GM18907 (cell line): ENCODE measurements at regions not wholly inside any gene's neighbourhood (a gene's known extent, or its start where the extent isn't known, plus 50 kb on each side); places are given as distances from the start of the nearest gene placed in this dataset.
"Not testable (repeated sequence)": the region's sequence is repeated elsewhere in the genome, so short reads cannot be mapped to it uniquely, and the experiment has no call there.

Source experiments
- ATAC-seq: cut with Tn5 transposase; IDR thresholded peaks from one replicate; pipeline ENCODE4 v1.9.1; 2021; ENCODE audit warnings: mild to moderate bottlenecking, moderate library complexity; ENCODE audit not compliant: unreplicated experiment

GRCh38 chr4:79748835-79749234 lies 324.2 kb downstream of the ANTXR2 start:
- ATAC-seq: no peak

DNA sequence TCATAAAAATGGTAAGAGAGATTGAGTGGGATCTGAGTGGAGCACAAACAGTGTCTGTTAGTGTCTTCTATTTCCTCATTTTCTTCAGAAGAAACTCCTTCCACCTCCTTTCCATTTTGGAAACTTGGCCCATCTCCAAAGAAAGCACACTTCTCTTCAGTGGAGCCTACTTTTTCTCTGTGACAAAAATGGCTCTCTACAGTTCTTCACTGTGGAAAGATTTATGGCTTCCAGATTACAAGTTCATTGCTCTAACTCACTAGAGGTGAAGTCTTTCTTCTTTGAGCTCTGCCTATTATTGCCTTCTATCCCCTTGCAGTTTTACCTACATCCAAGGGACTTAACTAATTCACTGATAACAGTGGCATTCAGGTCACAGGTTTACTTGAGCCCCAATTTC lies 325.8 kb downstream of the ANTXR2 start:
- no peak for ATAC-seq

- ATAC-seq: no peak
Measured at GRCh38 chr4:79743014-79743413, 330.0 kb downstream of the ANTXR2 start.

DNA sequence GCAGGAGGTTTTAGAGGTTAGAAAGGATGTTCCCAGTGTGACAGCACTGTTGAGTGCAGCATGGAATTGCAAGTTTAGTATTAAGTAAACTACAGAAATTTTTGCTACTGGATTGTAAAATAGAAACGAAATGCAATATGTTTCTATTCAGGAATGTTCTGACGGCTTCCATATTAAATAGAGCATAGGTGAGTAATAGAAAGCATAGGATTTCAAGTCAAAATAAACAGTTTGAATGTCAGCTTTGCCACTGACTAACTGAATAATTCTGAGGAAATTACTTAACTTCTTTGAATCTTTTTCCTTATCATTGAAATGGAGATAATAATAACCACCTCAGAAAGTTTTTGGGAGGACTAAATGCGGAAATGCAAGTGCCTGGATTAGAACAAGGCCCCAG lies 331.9 kb upstream of the GK2 start:
- no peak for ATAC-seq

DNA sequence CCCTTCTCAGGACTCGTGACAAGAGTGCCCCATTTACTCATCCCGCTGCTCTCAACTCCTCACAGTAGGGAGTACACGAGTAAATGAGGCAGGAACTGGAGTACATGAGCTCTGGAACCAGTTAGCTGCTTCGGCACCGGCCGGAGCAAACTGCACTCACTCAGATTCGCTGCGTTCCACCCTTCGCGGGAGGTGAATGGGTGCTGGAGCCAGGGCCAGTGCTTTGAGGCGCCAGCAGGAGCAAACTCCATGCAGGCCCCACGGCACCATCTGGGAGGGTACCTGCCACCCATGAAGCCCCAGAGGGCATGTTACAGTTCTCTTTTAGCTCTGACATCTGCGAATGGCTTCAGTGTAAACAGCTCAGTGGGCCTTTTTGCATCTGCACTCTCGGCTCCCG lies 315.5 kb upstream of the GK2 start:
- no peak for ATAC-seq

DNA sequence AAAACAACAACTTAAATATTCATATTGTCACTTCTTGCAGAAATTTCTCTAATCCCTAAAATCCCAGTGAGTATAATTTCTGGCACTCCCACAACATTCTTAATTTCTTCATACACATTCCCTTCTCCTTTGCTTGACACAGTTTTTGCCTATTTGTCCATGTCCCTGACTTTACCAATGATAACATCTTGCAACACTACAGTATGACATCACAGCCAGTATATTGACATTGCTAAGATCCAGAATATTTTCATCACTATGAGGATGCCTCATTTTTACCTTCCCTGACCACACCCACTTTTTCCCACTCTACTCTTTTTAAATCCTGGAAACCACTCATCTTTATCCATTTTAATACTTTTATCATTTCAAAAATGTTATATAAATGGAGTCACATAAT lies 292.3 kb upstream of the GK2 start:
- ATAC-seq: no peak

GRCh38 chr4:79697444-79697843 lies 289.4 kb upstream of the GK2 start:
- no peak for ATAC-seq

DNA sequence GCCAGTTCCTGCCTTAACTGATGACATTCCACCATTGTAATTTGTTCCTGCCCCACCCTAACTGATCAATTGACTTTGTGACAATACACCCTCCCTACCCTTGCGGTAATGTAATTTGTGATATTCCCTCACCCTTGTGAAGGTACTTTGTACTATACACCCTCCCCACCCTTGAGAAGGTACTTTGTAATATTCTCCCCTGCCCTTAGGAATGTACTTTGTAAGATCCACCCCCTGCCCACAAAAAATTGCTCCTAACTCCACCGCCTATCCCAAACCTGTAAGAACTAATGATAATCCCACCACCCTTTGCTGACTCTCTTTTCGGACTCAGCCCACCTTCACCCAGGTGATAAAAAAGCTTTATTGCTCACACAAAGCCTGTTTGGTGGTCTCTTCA lies 288.5 kb upstream of the GK2 start:
- ATAC-seq: not testable (repeated sequence)

DNA sequence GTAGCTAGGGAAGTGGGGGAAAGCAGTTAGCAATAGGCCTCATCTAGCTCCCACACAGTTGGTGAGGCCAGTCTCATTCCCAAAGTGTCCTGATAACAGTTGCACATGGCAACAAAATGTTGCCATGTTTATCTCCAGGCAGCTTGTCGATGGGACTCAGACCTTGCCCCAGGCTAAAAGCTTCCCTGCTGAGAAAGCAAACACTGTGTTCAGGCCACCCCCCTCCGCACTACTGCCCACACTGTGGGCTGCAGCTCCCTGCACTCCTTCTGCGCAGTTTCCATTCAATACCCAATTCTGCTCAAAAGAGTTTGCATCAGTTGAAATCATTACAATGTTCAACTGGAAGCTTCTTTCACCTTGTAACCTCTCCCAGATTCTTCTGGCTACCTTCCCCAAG lies 287.8 kb upstream of the GK2 start:
- no peak for ATAC-seq

- no peak for ATAC-seq
Measured at GRCh38 chr4:79689740-79690139, 281.7 kb upstream of the GK2 start.

GRCh38 chr4:79688691-79689090 lies 280.7 kb upstream of the GK2 start:
- no peak for ATAC-seq

DNA sequence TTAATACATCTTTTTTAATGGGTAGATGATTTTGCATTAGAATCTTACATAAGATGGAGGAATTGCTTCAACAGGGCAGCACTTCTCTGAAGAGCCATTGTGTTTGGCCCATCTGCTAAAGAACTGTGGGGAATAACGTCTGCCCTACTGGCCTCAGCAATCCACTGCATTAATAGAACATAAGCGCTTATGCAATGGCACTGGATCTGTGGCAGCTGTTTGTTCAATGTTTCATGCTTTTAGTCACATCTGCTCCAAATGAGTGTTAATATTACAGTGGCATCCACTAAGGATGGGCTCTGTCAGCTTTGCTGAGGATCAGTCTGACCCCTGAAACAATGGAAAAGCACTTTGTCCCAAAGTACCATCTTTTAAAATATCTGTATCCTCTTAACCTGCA lies 279.0 kb upstream of the GK2 start:
- ATAC-seq: no peak

DNA sequence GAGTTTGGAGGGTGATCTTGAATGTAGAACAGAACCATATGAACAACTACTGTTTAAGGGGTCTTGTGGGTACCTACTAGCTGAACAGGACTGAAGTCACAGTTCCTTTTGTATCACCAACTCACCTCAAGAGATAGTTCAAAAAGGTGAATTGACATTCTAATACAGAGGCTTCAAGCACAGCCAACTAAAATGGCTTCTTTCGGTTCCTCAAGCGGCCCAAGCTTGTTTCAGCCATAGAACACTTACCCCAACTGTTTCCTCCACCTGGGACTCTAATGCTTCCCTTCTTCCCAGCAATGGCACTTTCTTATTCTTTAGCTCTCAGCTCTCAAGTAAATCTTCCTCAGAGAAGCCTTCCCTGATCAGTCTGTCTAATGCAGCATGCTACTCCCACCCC lies 277.5 kb upstream of the GK2 start:
- no peak for ATAC-seq

DNA sequence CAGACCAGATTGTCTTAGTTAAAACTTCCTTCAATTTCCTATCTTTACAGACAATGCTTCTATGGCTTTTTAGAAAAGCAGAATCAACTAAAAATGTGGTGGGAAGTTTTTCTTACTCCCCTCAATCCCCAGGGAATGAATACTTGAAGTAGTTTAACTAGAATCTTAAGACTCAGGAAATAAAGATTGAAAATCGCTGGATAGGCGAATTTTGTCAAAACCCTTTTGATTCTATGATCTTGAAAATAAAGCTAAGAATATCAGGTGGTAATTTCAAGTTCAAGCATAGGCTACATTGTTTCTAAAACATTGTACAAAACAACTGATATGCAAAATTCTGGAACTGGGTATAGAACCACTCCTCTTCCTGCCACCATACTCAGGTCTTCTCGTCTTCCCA lies 276.5 kb upstream of the GK2 start:
- no peak for ATAC-seq

GRCh38 chr4:79682801-79683530 lies 274.9 kb upstream of the GK2 start:
- no peak for ATAC-seq

DNA sequence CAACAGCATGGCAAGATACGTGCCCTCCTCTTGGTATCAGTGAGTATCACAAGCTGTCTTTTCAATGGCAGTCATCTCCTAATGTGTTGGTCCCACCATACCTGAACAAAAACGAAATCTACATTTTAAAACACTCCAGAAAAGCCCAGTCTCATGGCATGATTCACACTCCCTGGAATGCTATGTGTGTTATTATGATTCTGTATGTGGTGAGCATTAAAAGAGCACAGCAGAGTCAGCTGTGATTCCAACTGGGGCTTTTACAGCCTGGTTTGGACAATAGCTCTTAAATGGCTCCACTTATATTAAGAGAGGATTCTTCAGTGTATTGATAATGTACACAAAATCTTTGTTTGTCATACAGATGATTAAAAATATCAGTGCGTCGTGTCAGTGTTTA lies 274.1 kb upstream of the GK2 start:
- ATAC-seq: no peak

GRCh38 chr4:79679859-79680258 lies 271.8 kb upstream of the GK2 start:
- no peak for ATAC-seq

GRCh38 chr4:79678472-79679202 lies 270.6 kb upstream of the GK2 start:
- no peak for ATAC-seq

- ATAC-seq: no peak
Measured at GRCh38 chr4:79676705-79677104, 268.7 kb upstream of the GK2 start.

DNA sequence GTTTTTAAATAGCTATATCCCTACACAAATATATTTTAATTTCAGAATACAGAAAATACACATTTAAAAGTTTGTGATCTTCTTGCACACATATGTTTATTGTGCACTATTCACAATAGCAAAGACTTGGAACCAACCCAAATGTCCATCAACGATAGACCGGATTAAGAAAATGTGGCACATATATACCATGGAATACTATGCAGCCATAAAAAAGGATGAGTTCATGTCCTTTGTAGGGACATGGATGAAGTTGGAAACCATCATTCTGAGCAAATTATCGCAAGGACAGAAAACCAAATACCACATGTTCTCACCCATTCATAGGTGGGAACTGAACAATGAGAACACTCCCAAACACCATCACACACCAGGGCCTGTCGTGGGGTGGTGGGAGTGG lies 266.9 kb upstream of the GK2 start:
- not testable (repeated sequence) for ATAC-seq

- ATAC-seq: no peak
Measured at GRCh38 chr4:79673898-79674297, 265.9 kb upstream of the GK2 start.

GRCh38 chr4:79673377-79673776 lies 265.3 kb upstream of the GK2 start:
- ATAC-seq: no peak

- ATAC-seq: no peak
Measured at GRCh38 chr4:79666875-79667274, 258.8 kb upstream of the GK2 start.
